ENCODE measurements at regions not wholly inside any gene's neighbourhood (a gene's known extent, or its start where the extent isn't known, plus 50 kb on each side); places are given as distances from the start of the nearest gene placed in this dataset.
"Not testable (repeated sequence)": the region's sequence is repeated elsewhere in the genome, so short reads cannot be mapped to it uniquely, and the experiment has no call there.

GRCh38 chr10:25815999-25816768 lies 117.8 kb upstream of the MYO3A start:
- H3K4me1 ChIP-seq (ENCODE audit: control insufficient read depth, insufficient read depth, low read length): no peaks in the 10 kb centered on the region
- no peak overlapping the region for H3K9ac ChIP-seq (ENCODE audit: low read length)
- H3K36me3 ChIP-seq (ENCODE audit: control insufficient read depth, insufficient read depth, low read length): no peaks in the 10 kb centered on the region
- no peak overlapping the region for H3K27ac ChIP-seq (ENCODE audit: low read depth, low read length)
- no peaks in the 10 kb centered on the region for H3K27me3 ChIP-seq (ENCODE audit: control insufficient read depth, insufficient read depth, low read length)
- H3K4me3 ChIP-seq (ENCODE audit: low read length): no peak overlapping the region

GRCh38 chr10:25817200-25817599 lies 116.8 kb upstream of the MYO3A start:
- no peaks in the 10 kb centered on the region for H3K27me3 ChIP-seq (ENCODE audit: control insufficient read depth, insufficient read depth, low read length)
- no peaks in the 10 kb centered on the region for H3K36me3 ChIP-seq (ENCODE audit: control insufficient read depth, insufficient read depth, low read length)
- no peaks in the 10 kb centered on the region for H3K4me1 ChIP-seq (ENCODE audit: control insufficient read depth, insufficient read depth, low read length)
- H3K27ac ChIP-seq (ENCODE audit: low read depth, low read length): no peak overlapping the region
- no peak overlapping the region for H3K9ac ChIP-seq (ENCODE audit: low read length)
- no peak overlapping the region for H3K4me3 ChIP-seq (ENCODE audit: low read length)

GRCh38 chr10:25818751-25819150 lies 115.3 kb upstream of the MYO3A start:
- Histone ChIP-seq H3K27ac (ENCODE audit: low read depth, low read length) (no peak overlapping the region), H3K27me3 (ENCODE audit: control insufficient read depth, insufficient read depth, low read length) (no peaks in the 10 kb centered on the region), H3K4me3 (ENCODE audit: low read length) (no peak overlapping the region), H3K4me1 (ENCODE audit: control insufficient read depth, insufficient read depth, low read length) (no peaks in the 10 kb centered on the region), H3K36me3 (ENCODE audit: control insufficient read depth, insufficient read depth, low read length) (no peaks in the 10 kb centered on the region), H3K9ac (ENCODE audit: low read length) (no peak overlapping the region)

DNA sequence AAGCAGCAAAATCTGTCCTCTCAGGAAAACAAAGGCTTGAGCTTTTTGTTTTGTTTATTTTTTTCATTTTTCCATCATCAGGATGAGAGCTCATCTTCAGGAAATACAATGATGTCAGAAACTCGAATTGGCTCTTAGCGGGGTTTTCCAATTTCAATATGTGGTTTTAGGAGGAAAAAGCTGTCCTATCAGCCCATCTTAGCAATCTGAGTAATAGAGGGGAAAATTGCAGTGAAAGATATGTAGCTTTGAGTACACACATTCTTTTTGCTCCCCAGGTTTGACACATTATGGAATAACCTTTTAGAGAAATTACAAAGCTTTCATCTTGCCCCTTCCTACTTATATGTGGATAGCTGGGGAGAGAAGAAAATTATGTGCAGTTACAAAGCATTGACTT lies 113.6 kb upstream of the MYO3A start:
- Histone ChIP-seq H3K27ac (ENCODE audit: low read depth, low read length) (no peak overlapping the region), H3K36me3 (ENCODE audit: control insufficient read depth, insufficient read depth, low read length) (no peaks in the 10 kb centered on the region), H3K9ac (ENCODE audit: low read length) (no peak overlapping the region), H3K4me1 (ENCODE audit: control insufficient read depth, insufficient read depth, low read length) (no peaks in the 10 kb centered on the region), H3K4me3 (ENCODE audit: low read length) (no peak overlapping the region), H3K27me3 (ENCODE audit: control insufficient read depth, insufficient read depth, low read length) (no peaks in the 10 kb centered on the region)

GRCh38 chr10:25820874-25821273 lies 113.2 kb upstream of the MYO3A start:
- H3K4me1 ChIP-seq (ENCODE audit: control insufficient read depth, insufficient read depth, low read length): no peaks in the 10 kb centered on the region
- no peaks in the 10 kb centered on the region for H3K36me3 ChIP-seq (ENCODE audit: control insufficient read depth, insufficient read depth, low read length)
- no peaks in the 10 kb centered on the region for H3K27me3 ChIP-seq (ENCODE audit: control insufficient read depth, insufficient read depth, low read length)
- no peak overlapping the region for H3K9ac ChIP-seq (ENCODE audit: low read length)
- H3K27ac ChIP-seq (ENCODE audit: low read depth, low read length): no peak overlapping the region
- H3K4me3 ChIP-seq (ENCODE audit: low read length): no peak overlapping the region

DNA sequence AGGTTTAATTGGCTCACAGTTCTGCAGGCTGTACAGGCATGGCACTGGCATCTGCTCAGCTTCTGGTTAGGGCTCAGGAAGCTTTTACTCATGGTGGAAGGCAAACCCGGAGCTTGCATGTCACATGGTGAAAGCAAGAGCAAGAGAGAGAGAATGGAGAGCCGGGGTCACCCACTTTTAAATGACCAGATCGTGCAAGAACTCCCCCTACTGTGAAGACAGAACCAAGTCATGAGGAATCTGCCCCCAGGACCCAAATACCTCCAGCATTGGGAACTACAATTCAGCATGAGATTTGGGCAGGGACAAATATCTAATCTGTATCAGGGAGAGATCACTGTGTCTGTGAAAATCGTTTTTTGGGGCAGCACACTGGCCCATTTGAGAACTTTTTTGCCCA lies 110.0 kb upstream of the MYO3A start:
- Histone ChIP-seq H3K9ac (ENCODE audit: low read length) (no peak overlapping the region), H3K27ac (ENCODE audit: low read depth, low read length) (no peak overlapping the region), H3K27me3 (ENCODE audit: control insufficient read depth, insufficient read depth, low read length) (no peaks in the 10 kb centered on the region), H3K4me1 (ENCODE audit: control insufficient read depth, insufficient read depth, low read length) (no peaks in the 10 kb centered on the region), H3K36me3 (ENCODE audit: control insufficient read depth, insufficient read depth, low read length) (no peaks in the 10 kb centered on the region), H3K4me3 (ENCODE audit: low read length) (no peak overlapping the region)

- Histone ChIP-seq H3K9ac (ENCODE audit: low read length) (no peak overlapping the region), H3K4me1 (ENCODE audit: control insufficient read depth, insufficient read depth, low read length) (no peaks in the 10 kb centered on the region), H3K4me3 (ENCODE audit: low read length) (no peak overlapping the region), H3K27me3 (ENCODE audit: control insufficient read depth, insufficient read depth, low read length) (no peaks in the 10 kb centered on the region), H3K36me3 (ENCODE audit: control insufficient read depth, insufficient read depth, low read length) (no peaks in the 10 kb centered on the region), H3K27ac (ENCODE audit: low read depth, low read length) (no peak overlapping the region)
Observed at GRCh38 chr10:25828475-25828874, 105.6 kb upstream of the MYO3A start.

DNA sequence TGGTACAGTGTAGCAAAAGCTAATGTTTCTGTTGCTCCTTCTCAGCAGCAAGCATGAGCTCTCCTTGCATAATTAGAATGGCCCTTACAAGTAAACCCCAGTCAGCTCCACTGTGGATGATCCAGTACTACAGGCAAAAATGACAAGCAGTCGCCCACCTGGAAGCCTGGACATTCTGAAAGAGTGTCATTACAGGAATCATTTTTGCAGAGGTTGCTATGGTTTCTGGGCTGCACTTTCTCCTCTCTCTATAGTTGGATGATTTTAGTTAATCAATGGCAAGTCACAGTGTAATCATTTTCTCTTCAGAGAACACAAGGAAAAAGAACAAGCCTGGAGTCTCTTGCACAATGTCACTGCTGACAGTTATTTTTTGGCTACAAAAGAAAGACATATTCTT lies 102.9 kb upstream of the MYO3A start:
- H3K36me3 ChIP-seq (ENCODE audit: control insufficient read depth, insufficient read depth, low read length): no peaks in the 10 kb centered on the region
- H3K27me3 ChIP-seq (ENCODE audit: control insufficient read depth, insufficient read depth, low read length): no peaks in the 10 kb centered on the region
- H3K9ac ChIP-seq (ENCODE audit: low read length): no peak overlapping the region
- no peak overlapping the region for H3K27ac ChIP-seq (ENCODE audit: low read depth, low read length)
- no peak overlapping the region for H3K4me3 ChIP-seq (ENCODE audit: low read length)
- no peaks in the 10 kb centered on the region for H3K4me1 ChIP-seq (ENCODE audit: control insufficient read depth, insufficient read depth, low read length)

DNA sequence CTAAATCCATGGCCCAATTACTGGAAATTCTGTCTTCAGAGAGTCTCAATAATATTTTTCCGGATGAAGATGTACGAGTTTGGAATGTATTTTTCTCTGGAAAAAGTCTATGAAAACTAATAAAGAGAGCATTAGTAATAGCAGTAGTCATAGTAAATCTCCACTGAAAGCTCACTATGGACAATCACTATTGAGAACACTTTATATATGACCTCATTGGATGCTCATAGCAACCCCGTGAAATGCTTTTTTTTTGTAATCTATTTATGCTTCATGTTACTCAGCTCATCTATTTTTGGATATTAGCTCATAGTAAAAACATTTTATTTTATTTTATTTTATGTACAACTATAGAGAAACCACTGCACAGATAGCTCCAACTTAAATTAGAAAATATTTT lies 94.3 kb upstream of the MYO3A start:
- H3K36me3 ChIP-seq (ENCODE audit: control insufficient read depth, insufficient read depth, low read length): no peaks in the 10 kb centered on the region
- no peak overlapping the region for H3K4me3 ChIP-seq (ENCODE audit: low read length)
- H3K27ac ChIP-seq (ENCODE audit: low read depth, low read length): no peak overlapping the region
- no peak overlapping the region for H3K9ac ChIP-seq (ENCODE audit: low read length)
- H3K4me1 ChIP-seq (ENCODE audit: control insufficient read depth, insufficient read depth, low read length): no peaks in the 10 kb centered on the region
- no peaks in the 10 kb centered on the region for H3K27me3 ChIP-seq (ENCODE audit: control insufficient read depth, insufficient read depth, low read length)

- not testable (repeated sequence) for H3K4me3 ChIP-seq (ENCODE audit: low read length); H3K9ac ChIP-seq (ENCODE audit: low read length); H3K4me1 ChIP-seq (ENCODE audit: control insufficient read depth, insufficient read depth, low read length); H3K27ac ChIP-seq (ENCODE audit: low read depth, low read length); H3K36me3 ChIP-seq (ENCODE audit: control insufficient read depth, insufficient read depth, low read length); H3K27me3 ChIP-seq (ENCODE audit: control insufficient read depth, insufficient read depth, low read length)
Observed at GRCh38 chr10:25840875-25841274, 93.2 kb upstream of the MYO3A start.

DNA sequence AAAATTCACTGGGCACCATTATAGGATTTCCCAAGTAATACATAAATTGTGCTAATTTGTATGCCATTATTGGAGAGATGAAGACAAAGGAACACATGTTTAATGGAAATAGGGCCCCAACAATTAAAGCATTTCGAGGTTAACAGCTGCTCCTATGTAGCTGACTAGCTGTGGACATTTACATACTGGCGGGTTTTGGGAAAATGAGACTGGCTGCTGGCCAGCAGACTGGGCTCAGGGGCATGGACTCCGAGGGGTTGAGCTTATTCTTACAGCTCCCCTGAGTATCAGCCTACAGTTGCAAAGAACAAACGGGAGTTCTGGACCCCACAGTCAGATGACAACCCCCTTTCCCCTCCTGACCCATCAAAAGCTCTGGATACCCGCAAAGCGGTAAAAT lies 91.9 kb upstream of the MYO3A start:
- no peak overlapping the region for H3K27ac ChIP-seq (ENCODE audit: low read depth, low read length)
- no peak overlapping the region for H3K9ac ChIP-seq (ENCODE audit: low read length)
- no peaks in the 10 kb centered on the region for H3K36me3 ChIP-seq (ENCODE audit: control insufficient read depth, insufficient read depth, low read length)
- no peaks in the 10 kb centered on the region for H3K27me3 ChIP-seq (ENCODE audit: control insufficient read depth, insufficient read depth, low read length)
- no peaks in the 10 kb centered on the region for H3K4me1 ChIP-seq (ENCODE audit: control insufficient read depth, insufficient read depth, low read length)
- H3K4me3 ChIP-seq (ENCODE audit: low read length): no peak overlapping the region

DNA sequence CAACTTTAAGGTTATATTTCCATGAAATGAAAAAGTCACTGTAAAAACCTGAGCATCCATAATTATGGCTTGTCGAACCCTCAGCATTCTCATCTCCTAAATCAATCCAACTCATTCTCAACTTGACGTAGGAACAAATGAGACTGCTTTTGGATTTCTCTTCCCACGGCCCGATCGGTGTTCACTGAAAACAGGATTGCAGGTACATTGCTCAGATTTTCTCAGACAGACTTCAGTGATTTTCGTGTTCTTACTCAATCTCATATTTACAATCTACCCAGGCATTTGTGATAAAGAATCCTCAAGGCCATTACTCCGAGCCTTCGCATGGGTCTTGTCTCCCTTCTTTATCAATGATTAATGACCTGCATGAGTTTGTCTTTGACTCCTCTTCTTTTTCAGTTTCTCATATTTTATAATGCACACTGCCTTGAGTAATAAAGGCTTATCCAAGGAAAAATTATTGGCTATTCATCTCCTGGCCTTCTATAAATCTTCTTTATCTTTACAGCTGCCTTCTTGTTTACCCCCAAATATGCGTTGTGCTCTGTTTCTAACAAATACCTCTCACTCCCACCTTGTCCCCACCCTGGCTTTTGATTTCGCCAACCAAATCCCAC lies 90.4 kb upstream of the MYO3A start:
- Histone ChIP-seq H3K9ac (ENCODE audit: low read length) (no peak overlapping the region), H3K27me3 (ENCODE audit: control insufficient read depth, insufficient read depth, low read length) (no peaks in the 10 kb centered on the region), H3K36me3 (ENCODE audit: control insufficient read depth, insufficient read depth, low read length) (no peaks in the 10 kb centered on the region), H3K4me3 (ENCODE audit: low read length) (no peak overlapping the region), H3K4me1 (ENCODE audit: control insufficient read depth, insufficient read depth, low read length) (no peaks in the 10 kb centered on the region), H3K27ac (ENCODE audit: low read depth, low read length) (no peak overlapping the region)

DNA sequence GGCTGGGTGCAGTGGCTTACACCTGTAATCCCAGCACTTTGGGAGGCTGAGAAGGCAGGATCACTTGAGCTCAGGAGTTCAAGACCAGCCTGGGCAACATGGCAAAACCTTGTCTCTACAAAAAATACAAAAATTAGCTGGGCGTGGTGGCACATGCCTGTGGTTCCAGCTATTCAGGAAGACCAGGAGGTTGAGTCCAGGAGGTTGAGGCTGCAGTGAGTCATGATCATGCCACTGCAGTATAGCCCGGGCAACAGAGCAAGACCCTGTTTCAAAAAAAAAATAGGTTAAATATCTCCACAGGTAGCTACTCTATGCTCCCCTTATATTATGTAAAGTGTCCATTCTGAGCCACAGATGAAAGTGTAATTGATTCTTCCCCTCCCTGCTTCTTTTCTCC lies 89.3 kb upstream of the MYO3A start:
- not testable (repeated sequence) for H3K27me3 ChIP-seq (ENCODE audit: control insufficient read depth, insufficient read depth, low read length); H3K4me1 ChIP-seq (ENCODE audit: control insufficient read depth, insufficient read depth, low read length); H3K4me3 ChIP-seq (ENCODE audit: low read length); H3K36me3 ChIP-seq (ENCODE audit: control insufficient read depth, insufficient read depth, low read length); H3K27ac ChIP-seq (ENCODE audit: low read depth, low read length); H3K9ac ChIP-seq (ENCODE audit: low read length)

Measured in rectal smooth muscle tissue (tissue), 1 donor.